OCI-LY1 (cell line): ENCODE measurements at regions not wholly inside any gene's neighbourhood (a gene's known extent, or its start where the extent isn't known, plus 50 kb on each side); places are given as distances from the start of the nearest gene placed in this dataset.

ENCODE experiments used
- CTCF ChIP-seq: fragments of 200-600 bp; sonication (generic), shearing (Covaris generic); IDR thresholded peaks from 2 replicates; pipeline ENCODE4 v1.5.1; 2017; ENCODE audit warnings: mild to moderate bottlenecking, antibody characterized with exemption, low read length, moderate library complexity, mixed read lengths
- EZH2 ChIP-seq: fragments of 200-600 bp; sonication (generic), shearing (Covaris generic); IDR thresholded peaks from 2 replicates; pipeline ENCODE4 v1.8.0; 2017; ENCODE audit warnings: borderline replicate concordance, mixed run types, mild to moderate bottlenecking, antibody characterized with exemption, low read length, moderate library complexity, mixed read lengths

- TF ChIP-seq CTCF (peak; percentile 68), EZH2 (no peak)
Measured at GRCh38 chr12:67161322-67161918, 107.7 kb upstream of the CAND1 start.
